ENCODE measurements at regions not wholly inside any gene's neighbourhood (a gene's known extent, or its start where the extent isn't known, plus 50 kb on each side); places are given as distances from the start of the nearest gene placed in this dataset.

DNA sequence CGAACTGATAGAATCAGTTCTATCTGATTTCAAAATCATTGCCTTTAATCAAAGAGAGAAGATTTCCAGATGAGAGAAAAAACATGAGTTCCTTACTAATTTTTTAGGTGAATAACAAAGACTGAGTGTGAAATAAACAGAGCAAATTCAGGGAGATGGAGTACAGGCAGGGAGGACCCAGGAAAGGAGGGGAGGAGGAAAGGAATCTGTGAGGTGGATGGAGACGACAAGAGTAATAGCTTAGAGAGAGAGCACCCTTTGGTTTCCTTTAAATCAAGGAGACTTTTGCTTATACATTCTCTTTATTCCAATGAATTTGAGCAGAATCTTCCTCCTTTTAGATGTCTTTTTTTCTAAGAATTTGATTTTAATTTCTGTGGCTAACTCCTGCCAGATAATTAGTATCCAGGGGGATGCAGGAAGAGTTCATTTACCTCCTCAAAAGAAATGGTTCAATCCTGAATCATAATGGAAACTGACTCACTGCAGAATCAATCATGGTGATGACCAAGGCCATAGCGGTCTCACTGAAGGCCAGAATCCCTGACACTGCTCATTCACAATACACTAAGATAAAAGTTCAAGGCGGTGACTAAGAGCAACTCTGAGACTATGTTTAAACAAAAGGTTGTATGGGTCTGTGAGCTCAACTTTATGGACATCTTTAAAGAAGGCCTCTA lies 234.0 kb upstream of the ZC3H12C start:
- DNase-seq (ENCODE audit: low read depth in 2 of 2), result no peak

DNA sequence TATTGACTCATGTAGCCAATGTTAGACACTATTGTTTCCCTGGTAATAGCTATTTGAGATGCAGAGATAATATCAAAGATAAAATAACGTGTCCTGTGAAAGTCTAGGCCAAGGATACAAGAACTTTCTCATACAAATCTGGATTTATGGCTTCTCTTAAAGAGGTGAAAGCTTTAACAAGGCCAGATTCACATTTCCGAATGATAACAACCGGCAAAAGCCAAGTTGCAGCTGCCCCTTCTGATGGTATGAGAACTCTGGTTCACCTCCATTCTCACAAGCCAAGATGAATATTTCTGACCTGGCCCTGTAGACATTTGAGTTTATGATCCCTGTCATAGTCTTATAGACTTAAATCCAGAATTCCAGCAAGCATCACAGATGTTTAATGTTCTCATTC lies 230.4 kb upstream of the ZC3H12C start:
- DNase-seq (ENCODE audit: low read depth in 2 of 2), result no peak

GRCh38 chr11:109864151-109864661 lies 229.0 kb upstream of the ZC3H12C start:
- no peak for DNase-seq (ENCODE audit: low read depth in 2 of 2)

DNA sequence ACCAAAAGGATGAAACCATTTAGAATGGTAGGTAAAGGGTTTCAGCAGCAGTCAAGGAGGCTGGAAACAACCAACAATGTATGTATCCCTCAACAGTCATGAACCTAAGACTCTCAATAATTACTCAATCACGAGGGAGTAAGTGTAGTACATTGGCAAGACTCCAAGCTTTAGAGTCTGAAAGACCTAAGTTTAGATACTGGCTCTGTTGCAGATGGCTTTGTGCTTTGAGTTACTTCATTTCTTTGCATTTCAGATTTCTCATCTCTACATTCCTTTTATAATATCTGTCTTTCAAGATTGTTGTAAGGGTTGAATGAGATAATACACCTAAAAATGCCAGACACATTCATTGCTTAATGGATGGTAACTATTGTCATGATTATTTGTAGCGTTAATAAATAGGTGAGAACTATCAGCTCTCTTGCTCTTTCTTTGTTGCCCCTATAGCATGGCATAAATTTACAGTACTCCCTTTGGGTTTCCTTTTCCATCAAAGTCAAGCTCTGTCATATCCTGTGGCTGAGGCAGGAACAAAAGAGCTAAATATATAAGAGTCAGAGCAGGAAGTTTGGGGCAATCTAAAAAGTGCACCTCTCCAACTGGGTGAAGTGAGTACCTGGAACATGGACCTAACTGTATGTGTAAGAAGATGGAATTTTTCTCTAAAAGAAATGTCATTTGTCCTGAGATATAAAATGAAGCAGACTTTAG lies 228.2 kb upstream of the ZC3H12C start:
- DNase-seq (ENCODE audit: low read depth in 2 of 2), result no peak

GRCh38 chr11:109865548-109866186 lies 227.5 kb upstream of the ZC3H12C start:
- DNase-seq (ENCODE audit: low read depth in 2 of 2), result no peak

DNA sequence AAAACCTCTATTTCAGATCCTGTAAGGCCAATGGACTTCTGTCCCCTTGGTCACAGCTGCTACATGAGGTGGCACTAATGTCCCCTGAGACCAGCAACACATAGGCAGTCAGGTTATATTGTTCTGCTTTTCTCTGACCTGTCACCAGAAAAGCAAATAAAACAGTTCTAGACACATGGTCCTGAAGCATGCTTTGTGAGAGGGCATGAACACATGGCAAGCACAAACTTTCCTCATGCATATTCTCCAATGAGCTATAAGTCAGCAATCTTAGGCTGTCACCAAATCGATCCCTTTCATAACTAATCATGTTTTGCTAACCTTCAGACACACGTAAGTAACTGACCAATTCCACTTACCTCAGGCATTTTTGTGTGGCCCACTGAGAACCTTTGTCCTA lies 225.4 kb upstream of the ZC3H12C start:
- no peak for DNase-seq (ENCODE audit: low read depth in 2 of 2)

GRCh38 chr11:109869536-109869935 lies 223.7 kb upstream of the ZC3H12C start:
- DNase-seq (ENCODE audit: low read depth in 2 of 2), result no peak

GRCh38 chr11:109870297-109870696 lies 222.9 kb upstream of the ZC3H12C start:
- DNase-seq (ENCODE audit: low read depth in 2 of 2), result no peak

- DNase-seq (ENCODE audit: low read depth in 2 of 2), result no peak
Measured at GRCh38 chr11:109877043-109877442, 216.1 kb upstream of the ZC3H12C start.

GRCh38 chr11:109884501-109884900 lies 208.7 kb upstream of the ZC3H12C start:
- no peak for DNase-seq (ENCODE audit: low read depth in 2 of 2)

DNA sequence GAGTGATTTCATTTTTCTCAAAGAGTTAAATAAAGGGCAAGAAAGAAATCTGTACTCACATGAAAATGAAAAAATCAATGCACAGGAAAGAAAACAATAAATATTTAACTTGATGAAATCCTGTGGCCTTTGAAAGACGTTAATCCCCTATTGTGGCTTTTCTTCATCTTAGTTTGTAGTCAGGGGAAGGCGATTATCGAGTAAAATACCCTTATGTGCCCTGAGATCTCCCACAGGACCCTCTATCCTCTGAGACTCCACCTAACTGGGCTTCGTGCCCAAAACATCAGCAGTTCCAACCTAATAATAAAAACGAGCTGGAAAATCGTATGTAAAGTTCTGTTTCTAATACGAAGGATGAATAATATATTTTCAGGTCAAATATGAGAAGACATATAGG lies 208.2 kb upstream of the ZC3H12C start:
- no peak for DNase-seq (ENCODE audit: low read depth in 2 of 2)

DNA sequence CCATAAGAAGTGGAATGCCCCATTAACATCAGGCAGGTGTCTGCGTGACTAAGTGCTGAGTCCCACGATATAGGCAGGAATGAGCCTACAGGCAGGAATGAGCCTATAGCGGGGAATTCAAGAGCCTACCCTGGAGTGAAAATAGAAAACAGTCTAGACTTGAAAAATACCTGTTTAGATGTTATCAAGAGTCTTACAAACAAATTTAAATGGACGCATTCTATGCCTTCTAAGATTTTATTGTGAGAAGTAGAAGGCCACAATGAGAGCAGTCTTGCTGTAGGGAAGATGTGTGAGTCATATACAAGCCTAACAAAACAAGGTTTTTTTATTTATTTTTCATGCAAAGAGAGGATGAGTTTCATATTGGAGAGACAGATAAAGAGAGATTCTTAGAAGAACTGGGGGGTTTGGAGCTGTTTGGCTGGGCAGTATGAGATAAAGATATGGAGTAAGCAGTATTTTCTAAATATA lies 200.8 kb upstream of the ZC3H12C start:
- DNase-seq (ENCODE audit: low read depth in 2 of 2), result no peak

GRCh38 chr11:109894242-109894641 lies 198.9 kb upstream of the ZC3H12C start:
- DNase-seq (ENCODE audit: low read depth in 2 of 2), result no peak

GRCh38 chr11:109898592-109898991 lies 194.6 kb upstream of the ZC3H12C start:
- no peak for DNase-seq (ENCODE audit: low read depth in 2 of 2)

DNA sequence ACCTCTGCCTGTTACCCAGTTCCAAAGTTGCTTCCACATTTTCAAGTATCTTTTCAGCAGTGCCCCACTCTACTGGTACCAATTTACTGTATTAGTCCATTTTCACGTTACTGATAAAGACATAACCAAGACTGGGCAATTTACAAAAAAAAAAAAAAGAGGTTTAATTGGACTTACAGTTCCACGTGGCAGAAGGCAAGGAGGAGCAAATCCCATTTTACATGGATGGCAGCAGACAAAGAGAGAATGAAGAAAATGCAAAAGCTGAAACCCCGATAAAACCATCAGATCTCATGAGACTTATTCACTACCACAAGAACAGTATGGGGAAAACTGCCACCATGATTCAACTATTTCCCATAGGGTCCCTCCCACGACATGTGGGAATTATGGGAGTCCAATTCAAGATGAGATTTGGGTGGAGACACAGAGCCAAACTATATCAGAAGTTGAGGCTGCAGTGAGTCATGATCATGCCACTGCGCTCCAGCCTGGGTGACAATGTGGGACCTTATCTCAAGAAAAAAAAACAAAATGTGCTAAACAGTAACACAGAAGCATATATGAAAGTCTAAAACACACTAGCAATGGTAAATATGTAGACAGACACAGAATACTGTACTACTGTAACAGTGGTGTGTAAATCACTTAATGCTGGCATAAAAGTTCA lies 190.3 kb upstream of the ZC3H12C start:
- no peak for DNase-seq (ENCODE audit: low read depth in 2 of 2)

DNA sequence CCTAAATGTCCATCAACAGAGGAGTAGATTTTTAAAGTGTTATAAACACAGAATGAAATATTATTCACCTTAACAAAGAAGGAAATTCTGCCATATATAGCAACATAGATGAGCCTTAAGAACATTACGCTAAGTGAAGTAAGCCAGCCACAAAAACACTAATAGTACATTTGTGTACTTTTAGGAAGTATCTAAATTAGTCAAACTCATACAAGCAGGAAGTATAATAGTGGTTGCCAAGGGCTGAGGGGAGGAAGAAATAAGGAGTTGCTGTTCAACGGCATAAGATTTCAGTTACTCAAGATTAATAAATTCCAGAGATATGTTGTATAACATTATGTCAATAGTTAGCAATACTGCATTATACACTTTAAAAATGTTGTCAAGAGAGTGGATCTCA lies 181.7 kb upstream of the ZC3H12C start:
- DNase-seq (ENCODE audit: low read depth in 2 of 2), result no peak

DNA sequence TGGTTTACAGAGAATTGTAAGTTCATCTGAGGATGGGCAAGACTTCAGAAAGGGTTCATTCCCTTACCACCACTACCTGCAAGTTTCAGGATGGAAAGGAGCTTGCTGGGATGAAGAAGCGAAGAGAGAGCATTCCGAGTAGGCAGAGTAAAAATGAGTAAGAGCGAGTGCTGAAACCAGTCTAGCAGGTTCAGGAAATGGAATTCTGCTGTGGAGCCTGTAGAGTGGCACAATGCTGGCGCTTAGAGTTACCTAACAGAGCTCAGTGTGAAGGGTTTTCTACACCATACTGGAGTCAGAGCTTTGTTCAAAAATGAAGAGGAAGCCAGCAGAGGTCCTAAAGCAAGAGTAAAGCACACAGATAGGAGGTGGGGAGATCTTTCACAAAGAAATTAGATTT lies 179.2 kb upstream of the ZC3H12C start:
- DNase-seq (ENCODE audit: low read depth in 2 of 2), result no peak

GRCh38 chr11:109914809-109915653 lies 178.2 kb upstream of the ZC3H12C start:
- DNase-seq (ENCODE audit: low read depth in 2 of 2), result no peak

DNA sequence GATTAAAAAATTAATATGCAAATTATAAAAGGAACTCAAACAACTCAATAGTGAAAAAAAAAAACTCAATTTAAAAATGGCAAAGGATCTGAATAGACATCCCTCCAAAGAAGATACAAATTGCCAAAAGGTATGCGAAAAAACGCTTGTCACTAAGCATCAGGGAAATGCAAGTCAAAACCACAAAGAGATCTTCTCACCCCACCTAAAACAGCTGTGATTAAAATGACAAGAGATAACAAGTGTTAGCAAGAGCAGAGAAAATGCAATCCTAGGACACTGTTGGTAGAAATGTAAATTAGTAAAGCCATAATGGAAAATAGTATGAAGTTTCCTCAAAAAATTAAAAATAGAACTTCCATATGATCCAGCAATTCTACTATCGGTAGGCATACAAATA lies 166.3 kb upstream of the ZC3H12C start:
- no peak for DNase-seq (ENCODE audit: low read depth in 2 of 2)

DNA sequence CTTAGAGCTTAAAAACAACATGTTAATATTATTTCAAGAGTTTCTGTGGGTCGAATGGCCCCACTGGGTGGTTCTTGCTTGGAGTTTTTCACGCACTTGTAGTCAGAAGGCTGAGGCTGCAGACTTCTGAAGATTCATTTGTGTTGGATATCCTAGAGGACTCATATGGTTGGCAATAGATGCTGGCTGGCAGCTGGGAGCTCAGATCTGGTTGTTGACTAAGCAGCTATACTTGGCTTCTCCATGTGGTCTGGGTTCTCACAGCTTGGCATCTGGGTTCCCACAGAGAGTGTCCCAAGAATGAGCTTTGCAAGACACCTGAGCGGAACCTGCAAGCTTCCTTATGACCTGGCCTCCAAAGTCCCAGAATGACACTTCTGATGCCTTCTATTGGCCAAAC lies 163.9 kb upstream of the ZC3H12C start:
- no peak for DNase-seq (ENCODE audit: low read depth in 2 of 2)

- DNase-seq (ENCODE audit: low read depth in 2 of 2), result no peak
Measured at GRCh38 chr11:109933126-109933525, 160.1 kb upstream of the ZC3H12C start.
